Left lung (tissue), 4 donors: ENCODE measurements at regions not wholly inside any gene's neighbourhood (a gene's known extent, or its start where the extent isn't known, plus 50 kb on each side); places are given as distances from the start of the nearest gene placed in this dataset.
A peak's percentile ranks its signal among the peaks of the same experiment; 100 is the strongest.
"Not testable (repeated sequence)": the region's sequence is repeated elsewhere in the genome, so short reads cannot be mapped to it uniquely, and the experiment has no call there.

Experiments
- ATAC-seq: fragments of 200-7000 bp; cut with Tn5 transposase; one replicate; pipeline ENCODE4 v1.9.1; 2020; ENCODE audit warnings: moderate library complexity
- DNase-seq, 4 donors: peaks; one replicate each; pipeline ENCODE4 v3.0.0-alpha.2; 2013 to 2020
- H3K27ac ChIP-seq, 2 donors: fragments of 200-600 bp; sonication (generic) in 1 of 2; one replicate each; pipeline versions ENCODE4 v1.5.0 to v1.8.0; 2020 to 2021
- H3K27me3 ChIP-seq, 2 donors: fragments of 200-600 bp; sonication (generic) in 1 of 2; one replicate each; pipeline versions ENCODE4 v1.5.0 to v1.8.0; 2020 to 2021
- H3K36me3 ChIP-seq, 2 donors: fragments of 200-600 bp; sonication (generic) in 1 of 2; one replicate each; pipeline versions ENCODE4 v1.5.0 to v1.8.0; 2020 to 2021
- H3K4me1 ChIP-seq, 2 donors: fragments of 200-600 bp; one replicate each; pipeline ENCODE4 v1.8.0; 2021
- H3K4me3 ChIP-seq, 2 donors: fragments of 200-600 bp; sonication (generic) in 1 of 2; one replicate each; pipeline versions ENCODE4 v1.5.0 to v1.8.0; 2020 to 2021; ENCODE audit warnings: mild to moderate bottlenecking in 1 of 2
- H3K9me3 ChIP-seq, 2 donors: fragments of 200-600 bp; sonication (generic) in 1 of 2; one replicate each; pipeline versions ENCODE4 v1.5.0 to v1.8.0; 2020 to 2021
- CTCF ChIP-seq, 2 donors: fragments of 200-600 bp; sonication (generic) in 1 of 2; IDR thresholded peaks; one replicate each; pipeline versions ENCODE4 v1.5.0 to v1.8.0; 2021; ENCODE audit warnings: antibody characterized with exemption in 2 of 2
- intact Hi-C, 2 donors: fragments of 100-400 bp; cut with DNase I; formaldehyde crosslinking; loops; one replicate each; pipeline versions ENCODE4 v1.11.2 to v1.14.2; 2022
- donor health status: DM: no; HTN: yes; CAD: no.
- donor health status: DM: no; HTN: no; CAD: no.

GRCh38 chr14:37778135-37778943 is 182.9 kb downstream of the TTC6 start:
- intact Hi-C loops = no loop called here
- Histone ChIP-seq H3K4me1 (no peaks in the 10 kb centered on the region), H3K36me3 (no peaks in the 10 kb centered on the region), H3K4me3 (no peak overlapping the region), H3K27me3 (no peaks in the 10 kb centered on the region), H3K9me3 (peaks cover 0 to 17% of the 10 kb centered on the region in 2 donors), H3K27ac (no peak overlapping the region)
- ATAC-seq (no peak), DNase-seq (no peak)
- no peak for TF ChIP-seq CTCF (IDR thresholded peaks at IDR 0.05)

GRCh38 chr14:37779480-37779879 is 184.1 kb downstream of the TTC6 start:
- H3K27ac ChIP-seq = no peak overlapping the region
- no peaks in the 10 kb centered on the region for H3K36me3 ChIP-seq
- H3K27me3 ChIP-seq = no peaks in the 10 kb centered on the region
- no peak overlapping the region for H3K4me3 ChIP-seq
- no peaks in the 10 kb centered on the region for H3K4me1 ChIP-seq
- no peak for DNase-seq
- peaks cover 0 to 13% of the 10 kb centered on the region in 2 donors for H3K9me3 ChIP-seq
- no peak for ATAC-seq
- intact Hi-C loops = no loop called here
- TF ChIP-seq CTCF (IDR thresholded peaks at IDR 0.05) = no peak

- not testable (repeated sequence) for H3K36me3 ChIP-seq, DNase-seq
Measured at GRCh38 chr14:37780731-37781130, 185.3 kb downstream of the TTC6 start.

GRCh38 chr14:37784203-37784826 is 188.9 kb downstream of the TTC6 start:
- peaks cover 0 to 10% of the 10 kb centered on the region in 2 donors for H3K9me3 ChIP-seq
- H3K4me1 ChIP-seq, intact Hi-C loops, DNase-seq, H3K27me3 ChIP-seq, H3K4me3 ChIP-seq, ATAC-seq, H3K36me3 ChIP-seq, H3K27ac ChIP-seq: not testable (repeated sequence)

More at GRCh38 chr14:37780731-37781130, 185.3 kb downstream of the TTC6 start:
- H3K9me3 ChIP-seq = peaks cover 0 to 10% of the 10 kb centered on the region in 2 donors
- H3K27me3 ChIP-seq, intact Hi-C loops, ATAC-seq, H3K27ac ChIP-seq, H3K4me1 ChIP-seq, H3K4me3 ChIP-seq: not testable (repeated sequence)

- H3K4me1 ChIP-seq, H3K27me3 ChIP-seq, DNase-seq, H3K27ac ChIP-seq, intact Hi-C loops, H3K36me3 ChIP-seq, H3K4me3 ChIP-seq, ATAC-seq: not testable (repeated sequence)
- peaks cover 0 to 10% of the 10 kb centered on the region in 2 donors for H3K9me3 ChIP-seq
Measured at GRCh38 chr14:37784827-37785223, 189.4 kb downstream of the TTC6 start.

- H3K4me1 ChIP-seq, H3K27me3 ChIP-seq, H3K27ac ChIP-seq, H3K36me3 ChIP-seq, H3K9me3 ChIP-seq, DNase-seq, H3K4me3 ChIP-seq, intact Hi-C loops, ATAC-seq: not testable (repeated sequence)
Measured at GRCh38 chr14:37785298-37785697, 189.9 kb downstream of the TTC6 start.

- H3K4me3 ChIP-seq, ATAC-seq, H3K9me3 ChIP-seq, intact Hi-C loops, H3K27ac ChIP-seq, H3K27me3 ChIP-seq, H3K4me1 ChIP-seq, H3K36me3 ChIP-seq: not testable (repeated sequence)
- DNase-seq = peak in 1 of 4 donors; percentile 50
Measured at GRCh38 chr14:37786114-37786625, 190.7 kb downstream of the TTC6 start.
